GM21390 (cell line): ENCODE measurements at regions not wholly inside any gene's neighbourhood (a gene's known extent, or its start where the extent isn't known, plus 50 kb on each side); places are given as distances from the start of the nearest gene placed in this dataset.

Source experiments
- ATAC-seq: cut with Tn5 transposase; IDR thresholded peaks from one replicate; pipeline ENCODE4 v1.9.1; 2021; ENCODE audit not compliant: unreplicated experiment

DNA sequence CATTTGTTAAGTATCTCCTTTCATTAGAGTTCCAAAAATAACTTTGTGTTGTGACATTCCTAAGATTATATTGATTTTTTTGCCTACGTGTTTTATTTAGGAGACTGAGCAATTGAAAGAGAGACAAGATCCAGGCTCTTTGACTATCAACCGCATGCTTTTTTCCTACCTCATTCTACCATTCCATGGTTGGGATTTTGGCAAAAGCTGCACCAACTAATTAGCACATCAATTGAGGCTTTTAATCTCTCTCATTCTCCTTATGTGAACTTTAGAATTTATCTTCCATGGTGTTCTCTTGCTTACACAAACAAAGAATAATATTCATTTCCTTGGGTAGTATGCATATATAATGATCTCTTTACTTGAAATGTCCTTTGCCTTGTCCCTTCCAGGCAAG is 338.7 kb upstream of the SMC2 start:
- no peak for ATAC-seq

DNA sequence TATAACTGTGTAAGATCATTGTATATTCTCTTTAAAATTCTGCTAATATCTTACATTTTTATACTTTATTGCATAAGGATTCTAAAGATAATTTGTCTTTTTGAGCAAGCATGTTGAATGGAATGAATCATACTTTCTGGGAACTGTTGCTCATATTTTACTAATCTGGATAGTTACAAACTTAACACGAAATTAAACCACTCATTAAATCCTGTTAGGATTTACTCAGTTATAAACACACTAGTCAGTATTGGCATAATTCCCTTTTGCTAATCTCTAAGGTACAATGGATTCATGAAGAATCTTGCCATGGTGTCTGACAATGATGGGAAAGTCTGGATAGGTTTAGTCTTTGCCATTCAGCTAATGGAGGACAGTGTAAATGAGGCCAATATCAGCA is 338.1 kb upstream of the SMC2 start:
- ATAC-seq: no peak

DNA sequence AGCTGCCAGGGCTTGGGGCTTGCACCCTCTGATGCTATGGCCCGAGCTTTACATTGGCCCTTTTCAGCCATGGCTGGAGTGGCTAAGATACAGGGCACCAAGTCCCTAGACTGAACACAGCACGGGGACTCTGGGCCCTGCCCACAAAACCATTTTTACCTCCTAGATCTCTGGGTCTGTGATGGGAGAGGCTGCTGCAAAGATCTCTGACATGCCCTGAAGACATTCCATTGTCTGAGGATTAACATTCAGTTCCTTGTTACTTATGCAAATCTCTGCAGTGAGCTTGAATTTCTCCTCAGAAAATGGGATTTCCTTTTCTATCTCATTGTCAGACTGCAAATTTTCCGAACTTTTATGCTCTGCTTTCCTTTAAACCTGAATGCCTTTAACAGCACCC is 337.0 kb upstream of the SMC2 start:
- no peak for ATAC-seq

GRCh38 chr9:103761466-103761865 is 332.6 kb upstream of the SMC2 start:
- ATAC-seq: no peak

DNA sequence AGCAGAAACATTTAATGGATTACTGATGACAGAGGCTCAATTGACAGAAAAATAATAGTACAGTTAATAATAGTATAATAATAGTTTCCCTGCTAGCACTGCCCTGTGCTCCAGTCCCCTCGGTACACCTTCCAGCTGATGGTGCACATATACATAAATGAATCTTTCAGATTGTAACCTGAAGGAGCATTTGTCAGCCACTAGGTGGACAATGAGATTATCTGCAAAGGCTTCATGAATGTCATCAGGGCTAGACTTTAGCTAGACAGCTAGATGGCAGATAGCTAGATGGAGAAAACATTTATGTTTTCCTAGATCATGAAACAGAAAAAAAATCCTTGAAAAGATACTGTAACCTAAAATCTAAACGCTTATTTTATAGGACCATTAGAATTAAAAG is 304.4 kb upstream of the SMC2 start:
- ATAC-seq: peak; percentile 98

GRCh38 chr9:103798620-103799019 is 295.5 kb upstream of the SMC2 start:
- ATAC-seq: peak; percentile 100

- ATAC-seq: no peak
Measured at GRCh38 chr9:103799959-103800358, 294.1 kb upstream of the SMC2 start.

GRCh38 chr9:103802068-103802467 is 292.0 kb upstream of the SMC2 start:
- ATAC-seq: no peak

DNA sequence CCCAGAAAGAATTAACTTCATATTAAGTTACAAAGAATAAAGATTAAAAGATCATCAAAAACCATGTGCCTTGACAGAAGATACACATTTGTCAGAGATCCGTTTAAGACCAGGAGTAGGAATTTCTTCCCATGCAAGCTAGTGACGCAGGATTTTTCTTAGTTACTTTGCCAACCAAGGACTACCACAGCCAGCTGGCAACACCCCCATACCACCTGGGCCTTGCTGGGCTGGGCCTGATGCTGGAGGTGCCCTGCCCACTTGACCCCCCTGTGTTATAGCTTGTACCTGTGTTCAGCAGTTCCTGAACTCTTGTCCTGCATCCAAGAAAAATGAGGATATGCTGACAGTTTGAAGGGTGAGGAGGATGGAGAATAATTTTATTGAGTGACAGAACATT is 290.9 kb upstream of the SMC2 start:
- ATAC-seq: no peak

DNA sequence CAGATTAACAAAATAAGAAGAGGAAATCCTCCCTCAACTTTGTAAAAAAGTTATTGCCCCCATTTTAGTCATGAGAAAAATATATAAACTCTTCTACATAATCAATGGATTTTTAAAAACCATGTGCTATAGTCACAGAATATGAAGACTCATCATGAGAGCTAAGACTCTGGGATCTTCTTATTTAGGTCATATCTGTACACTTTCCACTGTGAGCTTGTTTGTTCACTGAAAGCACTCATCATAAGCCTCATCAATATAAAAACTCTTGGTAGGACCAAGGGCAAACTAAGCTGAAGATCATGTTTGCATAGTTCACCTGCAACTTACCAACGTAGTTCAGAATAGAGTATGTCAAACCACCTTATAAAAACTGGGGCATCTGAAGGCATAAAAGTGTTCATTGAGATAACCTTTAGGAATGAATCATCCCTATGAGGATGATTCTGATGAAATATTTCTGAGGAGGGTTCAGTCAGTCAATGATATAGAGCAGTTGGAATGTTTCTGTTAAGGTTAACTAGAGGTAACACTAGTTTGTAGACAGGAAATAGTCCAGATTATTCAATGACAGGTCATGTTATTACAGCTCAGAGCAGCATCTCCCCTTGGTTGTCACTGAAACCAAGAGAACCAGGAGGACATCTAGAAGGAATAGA is 289.9 kb upstream of the SMC2 start:
- no peak for ATAC-seq

DNA sequence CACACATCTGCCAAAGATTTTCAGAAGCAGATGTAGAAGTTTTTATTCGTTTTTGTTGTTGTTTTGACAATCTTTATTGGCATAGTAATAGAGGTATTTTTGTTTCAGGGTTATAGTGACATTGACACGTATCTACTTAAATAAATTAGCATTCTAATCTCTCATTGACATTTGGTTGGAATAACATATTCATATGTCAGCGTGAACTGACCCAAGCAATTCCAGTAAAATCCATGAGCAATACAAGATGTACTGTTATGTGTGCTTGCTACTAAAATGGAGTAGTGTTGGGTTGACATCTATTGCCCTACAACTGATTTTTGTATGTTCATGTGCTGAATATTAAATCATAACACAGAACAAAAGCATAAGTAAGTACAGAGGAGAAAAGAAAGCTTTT is 284.4 kb upstream of the SMC2 start:
- ATAC-seq: no peak

DNA sequence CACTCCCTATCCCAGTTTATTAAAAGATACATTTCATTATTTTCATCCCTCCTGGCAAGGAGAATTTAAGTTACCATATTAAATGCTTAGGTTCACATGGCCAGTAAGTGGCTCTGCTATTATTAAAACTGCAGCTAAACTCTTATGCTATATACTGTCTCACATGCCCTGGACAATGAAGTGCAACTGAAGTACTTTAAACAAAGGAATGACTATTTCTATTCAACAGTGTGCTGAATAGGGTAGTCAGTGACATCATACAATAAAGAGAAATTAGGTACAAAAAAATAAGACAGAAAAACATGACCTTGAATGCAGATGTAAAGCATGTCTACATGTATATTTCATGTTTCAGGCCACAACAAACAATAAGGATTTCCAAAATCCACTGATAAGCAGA is 282.6 kb upstream of the SMC2 start:
- no peak for ATAC-seq

GRCh38 chr9:103816146-103816545 is 278.0 kb upstream of the SMC2 start:
- no peak for ATAC-seq

GRCh38 chr9:103819936-103820335 is 274.2 kb upstream of the SMC2 start:
- no peak for ATAC-seq

GRCh38 chr9:103821115-103821514 is 273.0 kb upstream of the SMC2 start:
- ATAC-seq: no peak

- ATAC-seq: no peak
Measured at GRCh38 chr9:103837940-103838339, 256.2 kb upstream of the SMC2 start.

GRCh38 chr9:103839197-103839596 is 254.9 kb upstream of the SMC2 start:
- no peak for ATAC-seq

- ATAC-seq: no peak
Measured at GRCh38 chr9:103867886-103868285, 226.2 kb upstream of the SMC2 start.

DNA sequence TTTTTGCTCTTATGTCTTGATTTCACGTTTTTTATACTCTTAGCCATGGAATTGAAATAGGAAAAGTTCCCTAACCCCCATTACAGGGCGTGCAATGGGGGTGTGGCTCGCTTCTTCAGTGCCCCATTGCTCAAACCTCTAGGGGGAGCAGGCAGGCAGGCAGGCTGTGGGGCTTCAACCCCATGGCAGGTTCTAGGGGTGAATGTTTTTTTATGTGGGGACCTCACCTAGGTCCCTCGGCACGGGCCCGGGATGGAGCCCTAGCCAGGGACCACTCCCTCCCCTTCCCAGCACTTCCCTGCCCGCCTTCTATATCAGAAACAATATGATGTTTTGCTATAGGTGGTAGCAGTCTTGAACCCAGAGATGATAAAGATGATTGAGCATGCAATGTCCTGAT is 221.3 kb upstream of the SMC2 start:
- no peak for ATAC-seq

GRCh38 chr9:103881419-103881818 is 212.7 kb upstream of the SMC2 start:
- no peak for ATAC-seq

DNA sequence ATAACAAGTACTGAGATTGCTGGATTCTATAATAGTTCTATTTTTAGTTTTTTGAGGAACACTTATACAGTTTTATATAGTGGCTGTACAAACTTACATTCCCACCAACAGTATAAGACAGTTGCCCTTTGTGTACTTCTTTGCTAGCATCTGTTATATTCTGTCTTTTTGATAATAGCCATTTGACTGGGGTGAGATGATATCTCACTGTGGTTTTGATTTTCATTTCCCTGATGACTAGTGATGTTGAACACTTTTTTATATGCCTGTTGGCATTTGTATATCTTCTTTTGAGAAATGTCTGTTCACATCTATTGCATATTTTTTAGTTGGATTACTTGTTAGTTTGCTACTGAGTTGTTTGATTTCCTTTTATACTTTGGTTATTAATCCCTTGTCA is 204.1 kb upstream of the SMC2 start:
- no peak for ATAC-seq

- no peak for ATAC-seq
Measured at GRCh38 chr9:103894184-103894583, 199.9 kb upstream of the SMC2 start.

DNA sequence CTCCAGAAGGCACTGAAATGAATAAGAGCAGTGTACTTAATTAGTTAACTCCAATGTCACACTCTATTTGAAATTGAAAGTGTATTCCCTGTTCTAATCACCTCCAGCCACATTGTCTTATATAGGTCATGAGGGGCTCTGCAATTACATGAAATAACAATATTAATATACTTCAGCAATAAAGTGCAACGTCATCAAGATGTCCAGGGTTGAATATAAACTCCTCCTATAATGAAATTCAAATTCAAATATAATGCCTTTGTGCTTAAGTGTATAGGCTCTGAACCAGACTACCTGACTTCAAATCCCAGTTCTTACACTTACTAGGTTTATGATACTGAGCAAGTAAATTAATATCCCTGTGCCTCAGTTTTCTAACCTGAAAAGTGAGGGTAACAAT is 195.6 kb upstream of the SMC2 start:
- ATAC-seq: no peak

DNA sequence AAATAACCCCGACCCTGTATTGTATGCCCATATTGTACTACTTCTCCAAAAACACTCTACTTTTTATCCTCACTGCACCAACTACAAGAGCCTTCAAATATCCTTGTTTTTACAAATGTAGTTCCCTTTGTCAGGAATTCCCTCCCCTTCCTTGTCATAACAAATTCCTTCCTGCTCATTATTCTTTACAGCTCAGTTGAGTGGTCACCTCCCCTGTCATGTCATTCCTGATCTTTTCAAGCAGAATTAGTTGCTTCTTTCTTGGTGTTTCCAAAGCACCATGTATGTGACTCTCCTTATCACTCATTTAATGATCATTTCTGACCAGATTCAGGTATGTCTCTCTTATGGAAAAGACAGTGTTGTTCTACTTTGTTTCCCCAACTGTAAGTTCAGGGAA is 194.2 kb upstream of the SMC2 start:
- ATAC-seq: no peak
